Tibial artery (tissue), 4 donors: ENCODE measurements at regions not wholly inside any gene's neighbourhood (a gene's known extent, or its start where the extent isn't known, plus 50 kb on each side); places are given as distances from the start of the nearest gene placed in this dataset.

ENCODE experiments used
- DNase-seq, 2 donors: peaks; one replicate each; pipeline ENCODE4 v3.0.0-alpha.2; 2019
- H3K27ac ChIP-seq, 2 donors: fragments of 200-600 bp; sonication (generic) in 1 of 2; 1 replicate in 1 of 2; 2 replicates in 1 of 2; pipeline ENCODE4 v1.5.1; 2018 to 2019; ENCODE audit warnings: mild to moderate bottlenecking in 1 of 2
- H3K27me3 ChIP-seq, 2 donors: fragments of 200-600 bp; sonication (generic) in 1 of 2; one replicate each; pipeline versions ENCODE4 v1.5.1 to v1.6.0; 2016 to 2019
- H3K36me3 ChIP-seq, 3 donors: fragments of 200-600 bp; sonication (generic) in 2 of 3; one replicate each; pipeline ENCODE4 v1.5.1; 2016 to 2019; ENCODE audit warnings: mild to moderate bottlenecking in 2 of 3
- H3K4me1 ChIP-seq, 4 donors: fragments of 200-600 bp; sonication (generic) in 2 of 4; 1 replicate in 3 of 4; 2 replicates in 1 of 4; pipeline ENCODE4 v1.5.1; 2016 to 2019
- H3K4me3 ChIP-seq, 2 donors: fragments of 200-600 bp; sonication (generic) in 1 of 2; 1 replicate in 1 of 2; 2 replicates in 1 of 2; pipeline ENCODE4 v1.5.1; 2018 to 2019; ENCODE audit warnings: mild to moderate bottlenecking in 2 of 2
- H3K9me3 ChIP-seq, 3 donors: fragments of 200-600 bp; sonication (generic) in 1 of 3; one replicate each; pipeline ENCODE4 v1.5.1; 2016 to 2019
- CTCF ChIP-seq, 2 experiments: fragments of 200-600 bp in 1 of 2; fragments of 450-650 bp in 1 of 2; IDR thresholded peaks; one replicate each; pipeline ENCODE4 v1.5.1; 2017 to 2019; ENCODE audit warnings: antibody characterized with exemption in 2 of 2, mild to moderate bottlenecking in 1 of 2, moderate library complexity in 1 of 2
- intact Hi-C: fragments of 100-400 bp; cut with DNase I; formaldehyde crosslinking; loops from one replicate; pipeline ENCODE4 v1.15.0; 2023; ENCODE audit warnings: low total_unique reads

- DNase-seq, result no peak
- H3K4me1 ChIP-seq, result no peaks in the 10 kb centered on the region
- TF ChIP-seq CTCF (IDR thresholded peaks at IDR 0.05), result no peak
- H3K27ac ChIP-seq, result no peak overlapping the region
- H3K27me3 ChIP-seq, result no peaks in the 10 kb centered on the region
- no peak overlapping the region for H3K4me3 ChIP-seq
- intact Hi-C loops, result no loop called here
- no peaks in the 10 kb centered on the region for H3K9me3 ChIP-seq
- no peaks in the 10 kb centered on the region for H3K36me3 ChIP-seq
Observed at GRCh38 chr4:181987392-181987791, 255.8 kb upstream of the TENM3 start.

DNA sequence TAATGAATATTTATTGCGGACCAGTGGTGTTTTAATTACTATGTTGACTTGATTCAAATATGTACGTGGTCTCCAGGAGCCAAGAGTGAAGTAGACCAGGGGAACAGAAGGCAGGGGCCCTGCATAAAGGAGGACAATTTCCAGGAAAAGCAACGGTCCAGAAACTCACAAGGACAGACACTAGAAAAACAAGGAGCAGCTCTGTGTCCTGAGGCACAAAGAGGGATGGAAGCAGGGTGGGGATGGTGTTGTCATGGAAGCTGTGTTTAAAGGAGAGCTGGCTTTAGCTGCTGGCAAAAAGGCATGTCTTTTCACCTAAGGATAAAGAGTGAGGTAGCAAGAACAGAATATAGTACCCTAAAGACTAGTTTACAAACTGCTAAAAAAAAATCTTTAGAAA, 254.1 kb upstream of the TENM3 start:
- H3K27ac ChIP-seq, result no peak overlapping the region
- TF ChIP-seq CTCF (IDR thresholded peaks at IDR 0.05), result no peak
- DNase-seq, result no peak
- no peaks in the 10 kb centered on the region for H3K4me1 ChIP-seq
- no peaks in the 10 kb centered on the region for H3K27me3 ChIP-seq
- intact Hi-C loops, result no loop called here
- no peak overlapping the region for H3K4me3 ChIP-seq
- no peaks in the 10 kb centered on the region for H3K9me3 ChIP-seq
- H3K36me3 ChIP-seq, result no peaks in the 10 kb centered on the region

DNA sequence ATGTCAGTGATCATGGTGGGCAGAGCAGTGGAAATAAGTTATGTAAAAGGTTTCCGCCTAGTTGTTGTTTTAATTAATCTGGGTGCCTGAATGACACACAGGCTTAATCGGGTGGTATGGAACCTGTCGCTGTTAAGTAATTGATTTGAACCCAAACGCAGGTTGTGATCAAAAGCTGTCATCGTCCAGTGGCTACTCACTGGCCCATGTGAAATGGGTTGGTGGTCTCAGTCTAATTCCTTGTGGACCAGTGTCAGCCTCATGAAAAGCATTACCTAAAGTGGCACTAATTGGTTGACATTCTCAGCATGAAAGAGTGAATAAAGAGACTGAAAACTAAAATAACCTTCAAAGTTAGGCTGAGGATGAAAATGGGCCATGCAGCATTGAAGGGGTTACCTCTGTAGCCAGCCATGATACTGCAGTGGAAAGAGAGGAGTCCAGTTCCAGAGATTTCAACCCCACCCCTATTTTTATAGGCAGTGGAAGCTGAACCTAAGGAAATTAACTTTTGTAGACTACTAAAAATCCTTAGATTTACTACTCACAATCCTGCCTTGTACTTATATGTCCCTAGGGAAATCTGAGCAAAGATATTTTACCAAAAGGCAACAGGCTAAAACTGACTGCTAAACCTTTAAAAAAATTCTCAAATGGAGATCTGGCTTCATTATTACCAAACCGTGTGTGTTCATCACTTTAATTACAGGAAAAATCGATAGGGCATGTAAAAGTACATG, 251.7 kb upstream of the TENM3 start:
- no peak overlapping the region for H3K4me3 ChIP-seq
- H3K9me3 ChIP-seq, result no peaks in the 10 kb centered on the region
- DNase-seq, result no peak
- TF ChIP-seq CTCF (IDR thresholded peaks at IDR 0.05), result no peak
- no peaks in the 10 kb centered on the region for H3K4me1 ChIP-seq
- H3K27ac ChIP-seq, result no peak overlapping the region
- H3K36me3 ChIP-seq, result no peaks in the 10 kb centered on the region
- H3K27me3 ChIP-seq, result no peaks in the 10 kb centered on the region
- intact Hi-C loops, result no loop called here

GRCh38 chr4:181998398-181999295, 244.6 kb upstream of the TENM3 start:
- H3K9me3 ChIP-seq, result no peaks in the 10 kb centered on the region
- DNase-seq, result no peak
- TF ChIP-seq CTCF (IDR thresholded peaks at IDR 0.05), result no peak
- no peaks in the 10 kb centered on the region for H3K27me3 ChIP-seq
- no peaks in the 10 kb centered on the region for H3K36me3 ChIP-seq
- intact Hi-C loops, result no loop called here
- H3K27ac ChIP-seq, result no peak overlapping the region
- H3K4me3 ChIP-seq, result no peak overlapping the region
- no peaks in the 10 kb centered on the region for H3K4me1 ChIP-seq

- Histone ChIP-seq H3K4me3 (no peak overlapping the region), H3K36me3 (no peaks in the 10 kb centered on the region), H3K4me1 (no peaks in the 10 kb centered on the region), H3K9me3 (no peaks in the 10 kb centered on the region), H3K27me3 (no peaks in the 10 kb centered on the region), H3K27ac (no peak overlapping the region)
- TF ChIP-seq CTCF (IDR thresholded peaks at IDR 0.05), result no peak
- intact Hi-C loops, result no loop called here
- DNase-seq, result no peak
Observed at GRCh38 chr4:182000077-182000476, 243.1 kb upstream of the TENM3 start.
